Stimulated activated naive CD8-positive, alpha-beta T cell treated with anti-CD3 and anti-CD28 coated beads, Interleukin-15, amount 100 ng/mL, for 72 hours (primary cell): ENCODE measurements at regions not wholly inside any gene's neighbourhood (a gene's known extent, or its start where the extent isn't known, plus 50 kb on each side); places are given as distances from the start of the nearest gene placed in this dataset.

Experiments used
- ATAC-seq: fragments of 150-1000 bp; cut with Tn5 transposase; 2 replicates; pipeline ENCODE4 v1.10.0; 2021; ENCODE audit warnings: mild to moderate bottlenecking, moderate library complexity
- DNase-seq, 2 donors: peaks; one replicate each; pipeline ENCODE4 v3.0.0; 2021 to 2022
- H3K27ac Mint-ChIP-seq, 2 donors: one replicate each; pipeline ENCODE4 v1.8.0; 2022; ENCODE audit warnings: mild to moderate bottlenecking in 2 of 2, mixed read lengths in 2 of 2, moderate library complexity in 2 of 2
- H3K27me3 Mint-ChIP-seq: one replicate; pipeline ENCODE4 v1.8.0; 2022; ENCODE audit warnings: mixed read lengths
- H3K4me1 Mint-ChIP-seq: one replicate; pipeline ENCODE4 v1.8.0; 2022; ENCODE audit warnings: mild to moderate bottlenecking, mixed read lengths
- H3K4me3 Mint-ChIP-seq, 2 donors: one replicate each; pipeline ENCODE4 v1.8.0; 2022; ENCODE audit warnings: mild to moderate bottlenecking in 2 of 2, mixed read lengths in 2 of 2, moderate library complexity in 1 of 2
- H3K9me3 Mint-ChIP-seq, 2 donors: one replicate each; pipeline ENCODE4 v1.8.0; 2022; ENCODE audit warnings: mixed read lengths in 2 of 2

DNA sequence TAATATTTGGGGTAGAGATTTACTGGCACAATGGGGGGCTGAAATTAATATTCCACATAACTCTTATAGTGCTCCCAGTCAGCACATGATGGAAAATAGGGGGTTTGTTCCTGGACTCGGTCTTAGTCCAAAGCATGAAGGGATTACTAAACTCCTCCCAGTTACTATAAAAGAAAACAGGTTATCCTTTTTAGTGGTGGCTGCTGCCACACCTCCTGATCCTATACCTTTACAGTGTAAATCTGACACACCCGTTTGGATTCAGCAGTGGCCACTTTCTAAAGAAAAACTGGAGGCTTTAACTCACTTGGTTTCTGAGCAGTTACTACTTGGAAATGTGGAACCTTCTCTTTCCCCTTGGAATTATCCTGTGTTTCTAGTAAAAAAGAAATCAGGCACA is 572.9 kb upstream of the PTGER4 start:
- H3K4me3 Mint-ChIP-seq: no peak overlapping the region

DNA sequence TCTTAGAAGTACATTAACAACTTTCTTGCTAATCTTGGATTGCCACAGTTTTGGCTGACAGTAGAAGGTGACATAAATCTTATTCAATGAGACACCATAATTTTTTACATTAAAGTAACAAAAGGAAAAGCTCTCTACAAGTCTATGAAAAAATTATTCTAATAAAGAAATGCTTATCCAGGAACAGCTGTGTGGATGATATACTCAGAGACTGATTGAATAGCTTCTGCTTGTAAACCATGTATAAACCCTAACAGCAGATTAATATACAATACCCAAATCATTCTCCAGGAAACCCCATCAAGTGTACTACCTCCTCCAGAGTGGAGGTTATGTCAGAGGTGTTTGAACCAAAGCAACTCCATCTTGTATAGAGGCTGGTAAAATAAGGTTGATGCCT is 581.4 kb upstream of the PTGER4 start:
- H3K27ac Mint-ChIP-seq: no peak overlapping the region
- H3K4me3 Mint-ChIP-seq: no peak overlapping the region
- peaks cover 2 to 12% of the 10 kb centered on the region in 2 donors for H3K9me3 Mint-ChIP-seq
- peaks cover 20% of the 10 kb centered on the region for H3K27me3 Mint-ChIP-seq
- DNase-seq: no peak
- ATAC-seq: no peak
- no peaks in the 10 kb centered on the region for H3K4me1 Mint-ChIP-seq

More for the DNA sequence above, 572.9 kb upstream of the PTGER4 start:
- ATAC-seq: no peak
- Mint-ChIP-seq H3K27me3 (no peaks in the 10 kb centered on the region), H3K27ac (no peak overlapping the region), H3K9me3 (peaks cover 14 to 28% of the 10 kb centered on the region in 2 donors), H3K4me1 (no peaks in the 10 kb centered on the region)
- no peak for DNase-seq

DNA sequence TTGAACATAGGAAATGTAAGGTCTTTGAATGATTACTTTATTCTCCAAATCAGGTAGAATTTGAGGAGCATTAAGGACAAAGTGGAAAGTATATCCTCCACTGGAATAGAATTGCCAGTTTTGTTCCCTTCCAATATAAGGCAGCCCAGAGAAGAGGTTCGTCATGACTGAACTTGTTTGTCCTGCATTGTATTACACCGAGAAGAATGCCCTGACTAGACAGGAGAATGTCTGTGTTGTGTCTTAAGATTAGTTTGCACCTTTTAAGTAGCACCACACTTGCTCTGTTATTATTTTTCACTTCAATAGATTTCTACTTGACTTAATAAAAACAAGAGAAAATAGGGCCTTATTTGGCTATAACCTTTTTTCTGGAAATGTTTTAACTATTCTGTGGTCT is 586.2 kb upstream of the PTGER4 start:
- Mint-ChIP-seq H3K27ac (no peak overlapping the region), H3K4me1 (no peaks in the 10 kb centered on the region), H3K4me3 (no peak overlapping the region), H3K9me3 (peaks cover 15 to 20% of the 10 kb centered on the region in 2 donors), H3K27me3 (peaks cover 20% of the 10 kb centered on the region)
- ATAC-seq: no peak
- no peak for DNase-seq

DNA sequence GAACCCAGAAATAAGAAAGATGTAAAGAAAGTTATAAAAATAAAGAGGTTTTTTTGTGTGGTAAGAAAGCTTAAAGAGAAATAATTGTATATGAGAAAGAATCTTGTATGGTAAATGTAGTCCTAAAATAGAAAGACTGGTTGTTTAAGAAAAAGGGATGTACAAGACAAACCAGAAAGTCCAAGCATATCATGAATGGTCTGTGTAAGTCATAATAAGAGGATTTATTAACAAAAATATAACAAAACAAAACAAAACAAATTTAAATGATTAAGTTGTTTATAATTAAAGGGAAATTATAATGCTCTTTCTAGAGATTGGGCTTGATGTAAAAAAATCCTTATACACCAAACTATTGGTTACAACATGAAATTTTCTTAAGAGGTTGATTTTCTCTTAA is 590.4 kb upstream of the PTGER4 start:
- no peak for ATAC-seq
- no peak overlapping the region for H3K27ac Mint-ChIP-seq
- H3K4me1 Mint-ChIP-seq: no peaks in the 10 kb centered on the region
- no peaks in the 10 kb centered on the region for H3K27me3 Mint-ChIP-seq
- no peak overlapping the region for H3K4me3 Mint-ChIP-seq
- H3K9me3 Mint-ChIP-seq: peaks cover 22 to 27% of the 10 kb centered on the region in 2 donors
- DNase-seq: no peak

DNA sequence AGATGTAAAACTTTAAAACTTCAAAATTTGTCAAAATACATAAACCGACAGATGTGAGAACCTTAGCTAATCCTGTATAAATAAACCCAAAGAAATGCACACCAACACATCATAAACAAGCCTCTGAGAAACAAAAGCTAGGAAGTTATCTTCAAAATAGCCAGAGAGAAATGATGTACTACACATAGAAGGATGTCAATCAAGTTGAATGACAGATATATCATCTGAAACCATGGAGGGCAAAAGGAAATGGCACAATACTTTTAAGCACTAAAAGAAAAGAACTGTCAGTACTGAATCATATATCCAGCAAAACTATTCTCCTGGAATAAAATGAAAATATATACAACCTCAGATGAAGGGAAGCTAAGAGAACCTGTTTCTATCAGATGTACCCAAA is 595.1 kb upstream of the PTGER4 start:
- H3K9me3 Mint-ChIP-seq: peaks cover 7 to 15% of the 10 kb centered on the region in 2 donors
- no peak overlapping the region for H3K27ac Mint-ChIP-seq
- no peaks in the 10 kb centered on the region for H3K4me1 Mint-ChIP-seq
- ATAC-seq: no peak
- peaks cover 5% of the 10 kb centered on the region for H3K27me3 Mint-ChIP-seq
- no peak for DNase-seq
- H3K4me3 Mint-ChIP-seq: no peak overlapping the region

DNA sequence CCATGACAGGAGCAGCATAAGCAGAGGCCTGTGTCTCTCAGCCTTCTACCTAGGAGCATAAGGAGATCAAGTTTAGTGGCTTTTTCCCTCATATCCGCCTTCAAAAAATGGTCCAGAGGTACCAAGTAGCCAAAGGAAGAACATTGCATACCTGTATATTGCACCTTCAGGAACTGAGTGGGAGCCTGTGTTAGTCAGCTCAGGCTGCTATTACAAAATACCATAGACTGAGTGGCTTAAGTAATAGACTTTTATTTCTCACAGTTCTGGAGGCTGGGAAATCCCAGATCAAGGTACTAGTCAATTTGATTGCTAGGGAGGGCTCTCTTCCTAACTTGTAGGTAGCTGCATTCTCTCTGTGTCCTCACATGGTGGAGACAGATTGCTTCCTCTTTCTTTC is 597.4 kb upstream of the PTGER4 start:
- no peak overlapping the region for H3K27ac Mint-ChIP-seq
- no peak overlapping the region for H3K4me3 Mint-ChIP-seq
- H3K4me1 Mint-ChIP-seq: no peaks in the 10 kb centered on the region
- ATAC-seq (no peak), DNase-seq (no peak)
- peaks cover 7 to 10% of the 10 kb centered on the region in 2 donors for H3K9me3 Mint-ChIP-seq
- H3K27me3 Mint-ChIP-seq: peaks cover 17% of the 10 kb centered on the region

DNA sequence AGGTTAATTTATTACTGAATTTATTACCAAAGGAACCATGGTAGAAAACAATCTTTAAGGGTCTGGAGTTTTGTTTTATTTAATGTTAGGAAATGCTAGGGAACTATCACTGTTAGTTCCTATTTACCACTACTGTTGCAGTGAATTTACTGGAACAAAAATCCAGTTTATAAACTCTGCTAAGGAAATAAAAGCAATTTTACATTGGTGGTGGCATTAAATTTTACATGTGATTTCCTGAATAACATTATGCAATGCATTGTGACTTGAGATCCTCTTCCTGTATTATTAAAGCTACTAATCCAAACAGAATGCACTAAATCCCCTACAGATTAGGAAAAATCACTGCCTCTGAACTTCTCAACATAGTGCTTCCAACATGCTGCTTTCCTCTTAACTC is 599.5 kb upstream of the PTGER4 start:
- no peak for ATAC-seq

DNA sequence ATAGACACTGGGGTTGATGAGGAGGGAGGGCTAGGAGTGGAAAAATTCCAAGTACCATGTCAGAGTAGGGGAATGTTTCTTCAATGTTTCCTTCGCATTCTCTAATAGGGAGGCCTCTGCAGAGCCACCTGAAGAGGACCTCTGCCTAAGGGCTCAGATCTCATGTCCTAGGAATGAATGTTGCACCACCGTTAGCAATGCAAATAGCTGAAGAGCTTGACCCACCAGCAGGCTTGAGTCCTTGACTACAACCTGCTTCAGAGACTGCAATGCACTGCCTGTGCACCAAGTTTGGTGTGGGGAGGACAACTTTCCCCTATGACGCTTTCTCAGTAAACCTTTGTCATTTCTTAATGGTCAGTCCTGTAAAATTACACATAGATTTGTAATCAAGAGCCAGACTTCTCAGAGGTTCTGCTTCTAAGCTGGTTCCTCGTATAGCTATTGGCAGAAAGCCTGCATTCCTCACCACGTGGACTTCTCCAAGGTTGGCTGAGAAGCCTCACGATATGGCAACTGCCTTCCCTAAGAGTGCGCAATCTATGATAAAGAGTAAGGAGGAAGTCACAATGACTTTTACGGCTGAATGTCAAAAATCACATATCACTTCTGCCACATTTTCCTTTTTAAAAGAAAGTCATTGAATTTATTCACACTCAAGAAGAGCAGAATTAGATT is 600.7 kb upstream of the PTGER4 start:
- Mint-ChIP-seq H3K27ac (no peak overlapping the region), H3K4me1 (no peaks in the 10 kb centered on the region), H3K27me3 (peaks cover 17% of the 10 kb centered on the region), H3K4me3 (no peak overlapping the region), H3K9me3 (peaks cover 0 to under 1% of the 10 kb centered on the region in 2 donors)
- DNase-seq (no peak), ATAC-seq (no peak)

More for the DNA sequence above, 599.5 kb upstream of the PTGER4 start:
- Mint-ChIP-seq H3K4me1 (no peaks in the 10 kb centered on the region), H3K4me3 (no peak overlapping the region), H3K27me3 (peaks cover 17% of the 10 kb centered on the region), H3K27ac (no peak overlapping the region), H3K9me3 (peaks cover 0 to 5% of the 10 kb centered on the region in 2 donors)
- no peak for DNase-seq

DNA sequence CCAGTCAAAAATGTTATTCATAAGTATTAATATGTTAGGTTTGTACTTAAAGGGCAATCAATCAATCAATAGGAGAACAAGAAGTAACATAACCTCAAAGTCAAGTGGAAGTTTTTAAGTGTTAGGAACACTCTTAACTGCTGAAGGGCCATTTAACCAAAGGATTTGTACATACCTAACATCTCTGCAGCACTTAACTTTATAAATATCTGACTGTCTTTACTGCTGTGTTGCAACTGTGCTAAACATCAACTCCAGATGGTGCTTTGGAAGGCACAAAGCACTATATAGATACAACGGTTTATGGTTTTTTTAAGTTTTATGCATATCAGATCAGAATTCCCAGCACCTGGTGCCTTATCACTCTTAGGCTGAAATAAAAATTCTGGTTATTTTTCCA is 604.9 kb upstream of the PTGER4 start:
- no peak overlapping the region for H3K27ac Mint-ChIP-seq
- H3K4me3 Mint-ChIP-seq: no peak overlapping the region
- ATAC-seq: no peak
- no peak for DNase-seq
- no peaks in the 10 kb centered on the region for H3K9me3 Mint-ChIP-seq
- H3K27me3 Mint-ChIP-seq: peaks cover 12% of the 10 kb centered on the region
- H3K4me1 Mint-ChIP-seq: no peaks in the 10 kb centered on the region

DNA sequence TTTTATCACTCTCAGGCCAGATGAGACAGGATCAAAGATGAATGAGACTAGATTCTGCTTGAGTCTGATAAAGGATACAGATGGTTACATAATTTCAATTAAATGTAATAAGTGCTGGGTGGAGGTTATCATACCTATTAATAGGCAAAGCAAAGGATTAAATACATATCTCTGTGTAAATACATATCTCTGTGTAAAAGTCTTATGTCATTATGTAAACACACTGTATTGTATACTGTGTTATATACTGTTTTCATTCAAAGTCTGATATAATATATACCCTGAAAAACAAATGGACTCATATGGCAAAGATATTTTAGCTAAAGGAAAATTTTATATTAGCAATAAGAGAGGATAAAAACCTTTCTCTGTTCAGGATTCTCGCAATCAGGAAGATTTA is 605.8 kb upstream of the PTGER4 start:
- H3K27ac Mint-ChIP-seq: no peak overlapping the region
- H3K4me1 Mint-ChIP-seq: no peaks in the 10 kb centered on the region
- H3K27me3 Mint-ChIP-seq: peaks cover 8% of the 10 kb centered on the region
- H3K9me3 Mint-ChIP-seq: no peaks in the 10 kb centered on the region
- DNase-seq (no peak), ATAC-seq (no peak)
- H3K4me3 Mint-ChIP-seq: no peak overlapping the region

DNA sequence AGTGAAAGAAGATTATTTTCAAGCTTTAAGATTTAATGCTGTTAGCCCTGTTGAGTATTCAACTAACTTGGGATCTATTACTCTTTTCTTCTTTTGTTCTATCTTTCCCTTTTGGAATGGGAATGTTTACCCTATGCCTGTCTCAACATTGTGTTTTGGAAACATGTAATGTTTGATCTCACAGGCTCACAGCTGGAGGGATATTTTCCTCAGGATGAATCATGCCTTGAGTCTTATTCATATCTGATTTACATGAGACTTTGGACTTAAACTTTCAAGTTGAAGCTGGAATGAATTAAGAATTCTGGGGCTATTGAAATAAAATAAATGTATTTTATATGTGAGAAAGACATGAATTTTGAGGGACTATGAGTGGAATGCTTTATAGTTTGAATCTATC is 607.8 kb upstream of the PTGER4 start:
- ATAC-seq: no peak
- Mint-ChIP-seq H3K4me1 (no peaks in the 10 kb centered on the region), H3K9me3 (no peaks in the 10 kb centered on the region), H3K27me3 (no peaks in the 10 kb centered on the region), H3K4me3 (no peak overlapping the region), H3K27ac (no peak overlapping the region)
- DNase-seq: no peak

DNA sequence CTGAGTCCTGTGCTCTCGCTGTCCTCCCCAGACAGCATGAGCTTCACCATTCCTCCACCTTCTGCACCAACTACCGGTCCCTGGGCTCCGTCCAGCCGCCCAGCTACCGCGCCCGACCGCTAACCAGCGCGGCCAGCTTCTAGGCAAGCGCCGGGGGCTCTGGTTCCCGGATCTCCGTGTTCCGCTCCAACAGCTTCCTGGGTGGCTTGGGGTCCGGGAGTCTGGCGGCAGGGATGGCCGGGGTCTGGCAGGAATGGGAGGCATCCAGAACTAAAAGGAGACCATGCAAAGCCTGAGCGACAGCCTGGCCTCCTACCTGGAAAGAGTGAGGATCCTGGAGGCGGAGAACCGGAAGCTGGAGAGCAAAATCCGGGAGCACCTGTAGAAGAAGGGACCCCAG is 613.1 kb upstream of the PTGER4 start:
- H3K27ac Mint-ChIP-seq: no peak overlapping the region
- ATAC-seq: no peak

DNA sequence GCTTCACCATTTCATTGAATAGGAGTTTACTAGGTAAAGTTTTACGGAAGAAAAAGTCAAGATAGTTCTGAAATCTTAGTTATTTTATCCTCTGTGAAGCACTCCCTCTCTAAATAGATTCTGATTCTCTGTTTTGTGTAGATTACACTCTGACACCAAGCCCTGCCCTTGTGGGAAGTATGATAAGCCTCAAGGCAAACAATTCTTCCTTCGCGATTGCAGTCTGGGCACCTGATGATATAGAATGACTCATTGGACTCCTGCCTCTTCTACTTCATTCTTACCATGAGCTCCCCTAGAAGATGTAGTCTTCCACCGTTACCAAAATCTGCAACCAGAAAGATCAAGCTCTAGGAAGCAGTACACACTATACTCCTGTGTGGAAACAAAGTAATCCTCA is 626.9 kb upstream of the PTGER4 start:
- H3K4me1 Mint-ChIP-seq: no peaks in the 10 kb centered on the region
- peaks cover 8% of the 10 kb centered on the region for H3K27me3 Mint-ChIP-seq
- H3K27ac Mint-ChIP-seq: no peak overlapping the region
- no peak overlapping the region for H3K4me3 Mint-ChIP-seq
- no peak for DNase-seq
- no peaks in the 10 kb centered on the region for H3K9me3 Mint-ChIP-seq
- no peak for ATAC-seq

More for the DNA sequence above, 613.1 kb upstream of the PTGER4 start:
- Mint-ChIP-seq H3K4me1 (no peaks in the 10 kb centered on the region), H3K27me3 (no peaks in the 10 kb centered on the region), H3K4me3 (no peak overlapping the region), H3K9me3 (peaks cover 0 to 6% of the 10 kb centered on the region in 2 donors)
- DNase-seq: no peak

DNA sequence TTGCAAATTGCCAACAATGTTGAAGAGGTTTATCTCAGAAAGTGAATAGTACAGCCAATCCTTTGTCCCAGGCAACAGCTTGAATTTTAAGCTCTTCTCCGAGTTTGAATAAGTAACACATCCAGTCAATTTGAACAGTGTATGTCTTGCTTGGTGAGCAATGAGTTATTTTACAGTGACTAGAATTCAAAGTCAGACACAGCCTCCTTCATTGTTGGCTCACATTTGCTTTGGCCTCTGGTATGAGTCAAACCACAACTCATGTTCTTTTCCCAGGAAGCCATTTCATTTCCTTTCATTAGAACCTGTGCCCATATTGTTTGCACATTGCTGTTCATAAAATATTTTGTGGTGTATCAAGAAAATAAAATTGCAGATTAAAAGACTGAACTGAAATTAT is 622.0 kb upstream of the DAB2 start:
- Mint-ChIP-seq H3K4me1 (no peaks in the 10 kb centered on the region), H3K27ac (no peak overlapping the region), H3K27me3 (no peaks in the 10 kb centered on the region), H3K9me3 (peaks cover 0 to 4% of the 10 kb centered on the region in 2 donors), H3K4me3 (no peak overlapping the region)
- no peak for ATAC-seq
- DNase-seq: no peak

DNA sequence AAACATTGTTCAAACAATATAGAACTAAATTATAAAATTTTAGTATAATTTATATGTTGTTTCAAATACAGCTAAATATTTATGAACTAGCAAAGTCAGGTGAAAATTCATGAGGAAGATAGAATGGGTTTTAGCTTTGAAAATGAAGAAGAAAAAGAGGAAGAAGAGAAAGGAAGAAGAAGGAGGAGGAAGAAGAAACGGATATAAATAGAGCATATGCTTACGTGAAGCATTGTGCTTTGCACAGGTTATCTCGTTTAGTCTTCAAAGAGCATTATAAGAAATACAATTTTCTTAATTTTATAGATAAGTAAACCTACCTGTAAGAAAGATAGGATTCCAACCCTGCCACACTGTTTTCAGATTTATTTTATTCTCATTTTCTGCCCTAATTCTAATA is 620.6 kb upstream of the DAB2 start:
- DNase-seq: no peak
- no peak overlapping the region for H3K27ac Mint-ChIP-seq
- ATAC-seq: no peak
- no peak overlapping the region for H3K4me3 Mint-ChIP-seq
- H3K27me3 Mint-ChIP-seq: no peaks in the 10 kb centered on the region
- H3K4me1 Mint-ChIP-seq: no peaks in the 10 kb centered on the region
- peaks cover 0 to 4% of the 10 kb centered on the region in 2 donors for H3K9me3 Mint-ChIP-seq

DNA sequence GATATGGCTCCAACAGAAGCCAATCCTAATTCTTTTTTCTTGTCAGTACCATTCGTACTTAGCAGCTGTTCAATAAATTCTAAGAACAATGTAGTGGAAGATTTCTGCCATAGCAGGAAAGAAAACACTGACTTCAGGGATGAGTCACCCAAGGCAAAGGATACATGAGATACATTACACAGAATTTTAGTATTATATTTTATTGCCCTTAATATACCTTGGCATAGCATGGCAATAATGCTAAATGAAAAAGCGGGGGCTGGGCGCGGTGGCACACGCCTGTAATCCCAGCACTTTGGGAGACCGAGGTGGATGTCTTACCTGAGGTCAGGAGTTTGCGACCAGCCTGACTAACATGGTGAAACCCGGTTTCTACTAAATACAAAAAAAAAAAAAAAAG is 619.1 kb upstream of the DAB2 start:
- no peak overlapping the region for H3K4me3 Mint-ChIP-seq
- peaks cover 0 to 4% of the 10 kb centered on the region in 2 donors for H3K9me3 Mint-ChIP-seq
- no peak overlapping the region for H3K27ac Mint-ChIP-seq
- DNase-seq: no peak
- no peak for ATAC-seq
- no peaks in the 10 kb centered on the region for H3K4me1 Mint-ChIP-seq
- H3K27me3 Mint-ChIP-seq: no peaks in the 10 kb centered on the region

DNA sequence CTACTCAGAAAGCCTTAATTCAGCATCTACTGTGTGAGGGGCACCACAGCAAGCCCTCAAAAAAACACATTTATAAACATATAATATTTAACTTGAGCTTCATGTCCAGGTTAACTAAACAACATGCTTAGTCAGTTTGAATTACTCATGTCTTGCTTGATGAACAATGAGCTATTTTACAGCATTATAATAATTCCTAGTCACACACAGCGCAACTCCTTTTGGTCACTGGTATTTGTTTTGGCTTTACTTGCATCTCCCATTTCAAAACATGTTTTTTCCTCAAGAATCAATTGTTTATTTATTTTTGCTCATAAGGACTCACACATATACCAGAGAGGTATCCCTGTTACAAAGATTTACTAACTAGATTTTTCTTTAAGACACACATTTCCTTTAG is 616.7 kb upstream of the DAB2 start:
- Mint-ChIP-seq H3K4me1 (no peaks in the 10 kb centered on the region), H3K27me3 (no peaks in the 10 kb centered on the region), H3K27ac (no peak overlapping the region), H3K9me3 (no peaks in the 10 kb centered on the region), H3K4me3 (no peak overlapping the region)
- ATAC-seq (no peak), DNase-seq (no peak)
